GM18868 (cell line): ENCODE measurements at regions not wholly inside any gene's neighbourhood (a gene's known extent, or its start where the extent isn't known, plus 50 kb on each side); places are given as distances from the start of the nearest gene placed in this dataset.

ENCODE experiments used
- ATAC-seq: cut with Tn5 transposase; IDR thresholded peaks from one replicate; pipeline ENCODE4 v1.9.1; 2021; ENCODE audit warnings: mild to moderate bottlenecking, moderate library complexity; ENCODE audit not compliant: unreplicated experiment

- ATAC-seq: no peak
Observed at GRCh38 chr10:130455111-130455695, 319.0 kb downstream of the GLRX3 start.

- ATAC-seq: no peak
Observed at GRCh38 chr10:130455791-130456190, 319.6 kb downstream of the GLRX3 start.

GRCh38 chr10:130456616-130457015 lies 320.4 kb downstream of the GLRX3 start:
- ATAC-seq: no peak

- no peak for ATAC-seq
Observed at GRCh38 chr10:130458509-130458908, 322.3 kb downstream of the GLRX3 start.

GRCh38 chr10:130459011-130459410 lies 322.8 kb downstream of the GLRX3 start:
- no peak for ATAC-seq

GRCh38 chr10:130459851-130460490 lies 323.8 kb downstream of the GLRX3 start:
- ATAC-seq: no peak

- no peak for ATAC-seq
Observed at GRCh38 chr10:130461631-130462030, 325.4 kb downstream of the GLRX3 start.

- ATAC-seq: no peak
Observed at GRCh38 chr10:130463104-130463875, 327.1 kb downstream of the GLRX3 start.

- ATAC-seq: no peak
Observed at GRCh38 chr10:130463876-130464364, 327.7 kb downstream of the GLRX3 start.

- ATAC-seq: no peak
Observed at GRCh38 chr10:130464426-130464825, 328.2 kb downstream of the GLRX3 start.

GRCh38 chr10:130466271-130466997 lies 330.2 kb downstream of the GLRX3 start:
- no peak for ATAC-seq

GRCh38 chr10:130470286-130470685 lies 334.1 kb downstream of the GLRX3 start:
- no peak for ATAC-seq

GRCh38 chr10:130470973-130471372 lies 334.8 kb downstream of the GLRX3 start:
- no peak for ATAC-seq

GRCh38 chr10:130471486-130471885 lies 335.3 kb downstream of the GLRX3 start:
- no peak for ATAC-seq

- no peak for ATAC-seq
Observed at GRCh38 chr10:130472236-130472635, 336.0 kb downstream of the GLRX3 start.

GRCh38 chr10:130474591-130474990 lies 338.4 kb downstream of the GLRX3 start:
- no peak for ATAC-seq

GRCh38 chr10:130477360-130477759 lies 341.2 kb downstream of the GLRX3 start:
- ATAC-seq: no peak

GRCh38 chr10:130479146-130479545 lies 343.0 kb downstream of the GLRX3 start:
- ATAC-seq: no peak

GRCh38 chr10:130479926-130480325 lies 343.7 kb downstream of the GLRX3 start:
- no peak for ATAC-seq

GRCh38 chr10:130480491-130480890 lies 344.3 kb downstream of the GLRX3 start:
- ATAC-seq: no peak
